Esophagus squamous epithelium (tissue), 5 donors: ENCODE measurements at regions not wholly inside any gene's neighbourhood (a gene's known extent, or its start where the extent isn't known, plus 50 kb on each side); places are given as distances from the start of the nearest gene placed in this dataset.

Experiments
- DNase-seq: peaks from one replicate; lab custom pipeline; 2025; lab: John Stamatoyannopoulos, UW
- H3K27ac ChIP-seq, 4 donors: fragments of 200-600 bp; sonication (generic); one replicate each; pipeline ENCODE4 v1.5.1; 2016 to 2019; ENCODE audit warnings: mild to moderate bottlenecking in 1 of 4
- H3K27me3 ChIP-seq, 4 donors: fragments of 200-600 bp; sonication (generic); 1 replicate in 3 of 4; 2 replicates in 1 of 4; pipeline versions ENCODE4 v1.5.1 to v1.6.0; 2017 to 2021; ENCODE audit warnings: antibody characterized with exemption in 1 of 4
- H3K36me3 ChIP-seq, 3 donors: fragments of 200-600 bp; sonication (generic); one replicate each; pipeline ENCODE4 v1.5.1; 2016 to 2019
- H3K4me1 ChIP-seq, 3 donors: fragments of 200-600 bp; sonication (generic); one replicate each; pipeline ENCODE4 v1.5.1; 2017 to 2019
- H3K4me3 ChIP-seq, 4 donors: fragments of 200-600 bp; sonication (generic); 1 replicate in 3 of 4; 2 replicates in 1 of 4; pipeline ENCODE4 v1.5.1; 2016 to 2019; ENCODE audit warnings: mild to moderate bottlenecking in 2 of 4, moderate library complexity in 1 of 4
- H3K9me3 ChIP-seq, 3 donors: fragments of 200-600 bp; sonication (generic); one replicate each; pipeline ENCODE4 v1.5.1; 2016 to 2019
- CTCF ChIP-seq, 6 experiments: fragments of 450-650 bp in 4 of 6; fragments of 200-600 bp in 2 of 6; sonication (generic) in 2 of 6; IDR thresholded peaks; one replicate each; pipeline ENCODE4 v1.5.1; 2016 to 2019; ENCODE audit warnings: antibody characterized with exemption in 6 of 6, mild to moderate bottlenecking in 4 of 6, moderate library complexity in 4 of 6
- POLR2A ChIP-seq, 4 donors: fragments of 450-650 bp; IDR thresholded peaks; one replicate each; pipeline ENCODE4 v1.6.1; 2017; ENCODE audit warnings: antibody characterized with exemption in 4 of 4, mild to moderate bottlenecking in 4 of 4, moderate library complexity in 3 of 4
- WGBS, 2 donors: methylation state at CpG; one replicate each; pipeline ENCODE4 v1.1.5; 2018; 5-methylcytosine and 5-hydroxymethylcytosine counted together
- intact Hi-C: fragments of 100-400 bp; cut with DNase I; formaldehyde crosslinking; loops from one replicate; pipeline ENCODE4 v1.15.0; 2022
- donor health status: DM: yes; HTN: yes; CAD: no.

GRCh38 chr2:207216457-207216856 lies 50.7 kb upstream of the KLF7 start:
- 45 to 49% methylated on average over 2 of the region's 2 CpGs for WGBS, 2 donors
- no peak overlapping the region for H3K27ac ChIP-seq
- intact Hi-C loops: no loop called here
- no peaks in the 10 kb centered on the region for H3K9me3 ChIP-seq
- no peak for TF ChIP-seq CTCF (IDR thresholded peaks at IDR 0.05)
- TF ChIP-seq POLR2A (IDR thresholded peaks at IDR 0.05): no peak
- peaks cover 0 to 4% (median 0%) of the 10 kb centered on the region in 3 donors for H3K4me1 ChIP-seq
- H3K27me3 ChIP-seq: no peaks in the 10 kb centered on the region
- H3K4me3 ChIP-seq: no peak overlapping the region
- no peaks in the 10 kb centered on the region for H3K36me3 ChIP-seq
- DNase-seq: no peak

- WGBS, 2 donors: 81 to 97% methylated on average over 2 of the region's 2 CpGs
- Histone ChIP-seq H3K27ac (no peak overlapping the region), H3K4me3 (no peak overlapping the region), H3K36me3 (no peaks in the 10 kb centered on the region), H3K27me3 (no peaks in the 10 kb centered on the region), H3K4me1 (peaks cover 0 to 4% (median 0%) of the 10 kb centered on the region in 3 donors), H3K9me3 (no peaks in the 10 kb centered on the region)
- no peak for DNase-seq
- TF ChIP-seq POLR2A (IDR thresholded peaks at IDR 0.05) (no peak), CTCF (IDR thresholded peaks at IDR 0.05) (no peak)
- intact Hi-C loops: no loop called here
Measured at GRCh38 chr2:207217442-207217841, 51.7 kb upstream of the KLF7 start.

- peaks cover 0 to 4% (median 0%) of the 10 kb centered on the region in 3 donors for H3K4me1 ChIP-seq
- no peak for DNase-seq
- TF ChIP-seq POLR2A (IDR thresholded peaks at IDR 0.05) (no peak), CTCF (IDR thresholded peaks at IDR 0.05) (no peak)
- H3K9me3 ChIP-seq: no peaks in the 10 kb centered on the region
- H3K36me3 ChIP-seq: no peaks in the 10 kb centered on the region
- intact Hi-C loops: no loop called here
- H3K27ac ChIP-seq: no peak overlapping the region
- no peak overlapping the region for H3K4me3 ChIP-seq
- H3K27me3 ChIP-seq: no peaks in the 10 kb centered on the region
- WGBS, 2 donors: 78% methylated on average over 4 of the region's 4 CpGs
Measured at GRCh38 chr2:207219081-207219630, 53.4 kb upstream of the KLF7 start.

GRCh38 chr2:207219676-207220501 lies 54.1 kb upstream of the KLF7 start:
- Histone ChIP-seq H3K9me3 (no peaks in the 10 kb centered on the region), H3K36me3 (no peaks in the 10 kb centered on the region), H3K4me3 (no peak overlapping the region), H3K27me3 (no peaks in the 10 kb centered on the region), H3K27ac (no peak overlapping the region), H3K4me1 (peaks cover 0 to 4% (median 0%) of the 10 kb centered on the region in 3 donors)
- TF ChIP-seq CTCF (IDR thresholded peaks at IDR 0.05): no peak
- no peak for TF ChIP-seq POLR2A (IDR thresholded peaks at IDR 0.05)
- intact Hi-C loops: no loop called here
- whole genome bisulfite sequencing, 2 donors: 50 to 54% methylated on average over 9 to 10 of the region's 10 CpGs
- no peak for DNase-seq

GRCh38 chr2:207221731-207222130 lies 56.0 kb upstream of the KLF7 start:
- H3K9me3 ChIP-seq: no peaks in the 10 kb centered on the region
- DNase-seq: no peak
- H3K4me1 ChIP-seq: peaks cover 0 to 8% (median 0%) of the 10 kb centered on the region in 3 donors
- WGBS, 2 donors: 67 to 71% methylated on average over 2 of the region's 2 CpGs
- TF ChIP-seq POLR2A (IDR thresholded peaks at IDR 0.05) (no peak), CTCF (IDR thresholded peaks at IDR 0.05) (no peak)
- no peaks in the 10 kb centered on the region for H3K27me3 ChIP-seq
- no peaks in the 10 kb centered on the region for H3K36me3 ChIP-seq
- H3K4me3 ChIP-seq: no peak overlapping the region
- H3K27ac ChIP-seq: no peak overlapping the region
- intact Hi-C loops: no loop called here
